ENCODE measurements at regions not wholly inside any gene's neighbourhood (a gene's known extent, or its start where the extent isn't known, plus 50 kb on each side); places are given as distances from the start of the nearest gene placed in this dataset.

GRCh38 chr20:39623584-39624234 is 661.6 kb downstream of the DHX35 start:
- TF ChIP-seq CTCF (IDR thresholded peaks at IDR 0.05) = no peak
- DNase-seq (ENCODE audit: low spot score) = no peak
- Histone ChIP-seq H3K4me3 (no peak overlapping the region), H3K27ac (no peak overlapping the region)

GRCh38 chr20:39619271-39619785 is 657.2 kb downstream of the DHX35 start:
- DNase-seq (ENCODE audit: low spot score) = no peak
- no peak for TF ChIP-seq CTCF (IDR thresholded peaks at IDR 0.05)
- Histone ChIP-seq H3K27ac (no peak overlapping the region), H3K4me3 (no peak overlapping the region)

DNA sequence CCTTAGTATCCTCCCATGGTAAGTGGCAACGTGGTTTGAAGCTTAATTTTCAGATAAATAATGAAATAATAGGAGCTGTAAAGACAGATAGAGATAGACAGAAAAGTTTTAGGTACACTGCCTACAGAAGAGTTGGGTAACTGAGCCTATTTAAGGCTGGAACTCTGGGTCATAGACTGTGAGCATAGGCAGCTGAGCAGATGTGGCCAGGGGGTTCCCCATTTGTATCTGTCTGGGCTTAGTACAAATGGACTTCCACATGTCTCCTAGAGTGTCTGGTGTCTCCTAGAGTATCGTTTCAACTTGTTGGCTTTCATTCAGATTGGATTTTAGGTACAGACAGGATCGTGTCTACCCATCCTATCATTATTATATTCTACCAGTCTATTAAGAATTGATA is 649.8 kb downstream of the DHX35 start:
- Histone ChIP-seq H3K27ac (no peak overlapping the region), H3K4me3 (no peak overlapping the region)
- no peak for DNase-seq (ENCODE audit: low spot score)
- no peak for TF ChIP-seq CTCF (IDR thresholded peaks at IDR 0.05)

GRCh38 chr20:39607141-39607540 is 645.0 kb downstream of the DHX35 start:
- no peak for DNase-seq (ENCODE audit: low spot score)
- no peak overlapping the region for H3K27ac ChIP-seq
- H3K4me3 ChIP-seq = no peak overlapping the region
- TF ChIP-seq CTCF (IDR thresholded peaks at IDR 0.05) = no peak

GRCh38 chr20:39605908-39606307 is 643.8 kb downstream of the DHX35 start:
- H3K27ac ChIP-seq = no peak overlapping the region
- TF ChIP-seq CTCF (IDR thresholded peaks at IDR 0.05) = no peak
- no peak for DNase-seq (ENCODE audit: low spot score)
- no peak overlapping the region for H3K4me3 ChIP-seq

- TF ChIP-seq CTCF (IDR thresholded peaks at IDR 0.05) = no peak
- DNase-seq (ENCODE audit: low spot score) = no peak
- Histone ChIP-seq H3K27ac (no peak overlapping the region), H3K4me3 (no peak overlapping the region)
Observed at GRCh38 chr20:39605361-39605760, 643.2 kb downstream of the DHX35 start.

GRCh38 chr20:39603219-39603618 is 641.1 kb downstream of the DHX35 start:
- DNase-seq (ENCODE audit: low spot score) = no peak
- no peak overlapping the region for H3K27ac ChIP-seq
- no peak overlapping the region for H3K4me3 ChIP-seq
- no peak for TF ChIP-seq CTCF (IDR thresholded peaks at IDR 0.05)

Data from coronary artery (tissue), 2 donors.